Bronchial epithelial cell (primary cell): ENCODE measurements at regions not wholly inside any gene's neighbourhood (a gene's known extent, or its start where the extent isn't known, plus 50 kb on each side); places are given as distances from the start of the nearest gene placed in this dataset.

Source experiments
- DNase-seq: peaks from one replicate; pipeline ENCODE4 v3.0.0-alpha.2; 2010; ENCODE audit warnings: low read depth
- FAIRE-seq: peaks from 2 replicates; lab custom pipeline; 2011; peaks lifted over from hg19 to GRCh38; lab: Jason Lieb, UNC
- H3K27me3 ChIP-seq: 2 replicates; pipeline ENCODE4 v1.5.1; 2011; ENCODE audit warnings: low read length; ENCODE audit not compliant: control insufficient read depth, insufficient read depth
- H3K36me3 ChIP-seq: 2 replicates; pipeline ENCODE4 v1.5.1; 2011; ENCODE audit warnings: low read length; ENCODE audit not compliant: control insufficient read depth, insufficient read depth
- H3K4me3 ChIP-seq: 2 replicates; pipeline ENCODE4 v1.5.1; 2011; ENCODE audit warnings: mild to moderate bottlenecking, low read depth, low read length, control low read depth
- CTCF ChIP-seq: IDR thresholded peaks from 2 replicates; pipeline ENCODE4 v1.5.1; 2011; ENCODE audit warnings: mild to moderate bottlenecking, moderate library complexity, low read length, control low read depth, inconsistent platforms; ENCODE audit not compliant: insufficient read depth, severe bottlenecking

DNA sequence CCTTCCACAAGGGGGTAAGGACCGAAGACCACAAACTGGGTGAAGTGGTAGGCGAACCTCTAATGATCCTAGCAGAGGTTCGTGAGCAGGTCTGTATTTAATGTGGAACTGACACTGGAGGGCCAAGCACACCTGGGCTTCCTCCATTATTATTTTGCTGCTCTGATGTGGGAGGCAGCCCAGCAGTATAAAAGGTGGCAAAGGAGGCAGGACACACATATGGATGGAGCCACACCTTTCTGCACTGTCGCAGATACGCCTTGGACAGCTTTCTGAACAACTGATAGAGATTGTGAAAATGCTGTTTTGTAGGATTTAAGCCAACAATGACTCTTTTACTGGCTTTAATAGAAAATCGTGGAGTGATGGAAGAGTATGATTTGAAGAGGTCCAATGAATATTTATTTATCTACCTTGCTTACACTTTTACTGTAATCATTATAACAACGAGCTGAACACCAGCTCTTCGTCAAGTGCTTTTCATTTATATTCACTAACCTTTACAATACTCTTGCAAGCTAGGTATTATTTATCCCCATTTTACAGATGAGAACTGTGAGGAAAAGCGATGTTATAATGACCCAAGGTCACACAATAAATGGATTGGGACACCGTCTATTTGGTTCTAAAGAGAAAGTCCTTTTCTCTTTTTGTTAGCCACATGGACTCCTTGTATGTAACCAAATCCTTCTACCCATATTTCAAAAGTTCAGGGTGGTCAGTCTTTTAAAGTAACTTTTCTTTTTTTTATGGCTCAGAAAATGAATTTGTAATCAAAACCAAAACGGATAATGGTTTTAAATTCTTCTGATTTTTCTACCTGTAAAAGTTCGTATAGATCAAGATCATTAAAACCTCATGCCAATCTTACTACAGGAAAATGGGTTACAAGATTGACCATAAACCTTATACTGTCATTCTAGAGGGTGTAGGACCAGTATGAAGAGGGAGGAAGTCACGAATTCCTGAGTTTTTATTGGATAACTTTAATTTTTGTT, 116.9 kb downstream of the UTRN start:
- Histone ChIP-seq H3K27me3 (no peaks in the 10 kb centered on the region), H3K36me3 (no peaks in the 10 kb centered on the region), H3K4me3 (no peak overlapping the region)
- DNase-seq (no peak), FAIRE-seq (no peak)
- TF ChIP-seq CTCF: no peak

- Histone ChIP-seq H3K36me3 (no peaks in the 10 kb centered on the region), H3K27me3 (no peaks in the 10 kb centered on the region), H3K4me3 (no peak overlapping the region)
- TF ChIP-seq CTCF: no peak
- FAIRE-seq (no peak), DNase-seq (no peak)
Measured at GRCh38 chr6:144402750-144403149, 117.6 kb downstream of the UTRN start.

GRCh38 chr6:144405163-144405562, 120.0 kb downstream of the UTRN start:
- no peak overlapping the region for H3K4me3 ChIP-seq
- FAIRE-seq (no peak), DNase-seq (no peak)
- H3K27me3 ChIP-seq: no peaks in the 10 kb centered on the region
- H3K36me3 ChIP-seq: no peaks in the 10 kb centered on the region
- no peak for TF ChIP-seq CTCF

DNA sequence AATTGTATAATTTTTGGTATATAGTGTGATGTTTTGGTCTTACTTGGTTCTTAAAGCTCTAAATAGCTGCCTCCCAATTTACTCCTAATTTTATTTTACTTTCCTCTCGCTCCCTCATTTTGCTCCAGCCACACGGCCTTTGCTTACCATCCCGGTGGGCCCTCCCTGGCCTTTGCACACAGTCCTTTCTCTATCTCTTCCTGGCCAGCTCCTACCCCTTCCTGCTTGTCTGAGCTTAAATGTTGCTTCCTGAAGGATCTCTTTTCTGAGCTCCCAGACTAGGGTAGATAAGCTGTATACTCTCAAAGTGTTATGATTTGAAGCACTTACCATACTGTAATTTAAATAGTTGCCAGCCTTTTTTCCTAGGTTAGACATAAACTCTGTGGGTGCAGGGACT, 121.7 kb downstream of the UTRN start:
- no peaks in the 10 kb centered on the region for H3K36me3 ChIP-seq
- no peaks in the 10 kb centered on the region for H3K27me3 ChIP-seq
- H3K4me3 ChIP-seq: no peak overlapping the region
- no peak for FAIRE-seq
- no peak for DNase-seq
- TF ChIP-seq CTCF: no peak

DNA sequence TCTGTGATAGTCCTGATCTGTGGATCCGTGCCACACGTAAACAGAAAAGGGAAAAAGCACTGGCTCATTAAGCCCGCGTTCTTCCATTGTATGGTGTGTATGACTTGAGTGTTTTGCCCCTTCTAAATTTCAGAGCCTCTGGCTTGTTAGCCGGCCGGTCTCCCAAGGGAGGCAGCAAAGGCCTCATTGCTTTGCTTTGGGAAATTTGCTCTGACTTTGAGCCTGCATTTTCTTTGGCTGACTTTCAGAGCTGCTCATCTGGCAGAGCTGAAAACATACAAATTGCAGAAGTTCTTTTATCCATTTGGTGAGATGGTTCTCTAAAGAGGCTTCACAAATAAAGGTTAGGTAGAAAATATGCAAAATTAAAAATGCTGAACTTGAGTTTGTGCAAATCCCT, 123.0 kb downstream of the UTRN start:
- no peak for TF ChIP-seq CTCF
- Histone ChIP-seq H3K36me3 (no peaks in the 10 kb centered on the region), H3K27me3 (no peaks in the 10 kb centered on the region), H3K4me3 (no peak overlapping the region)
- DNase-seq (no peak), FAIRE-seq (no peak)
